GM12892 (cell line): ENCODE measurements at regions not wholly inside any gene's neighbourhood (a gene's known extent, or its start where the extent isn't known, plus 50 kb on each side); places are given as distances from the start of the nearest gene placed in this dataset.
A peak's percentile ranks its signal among the peaks of the same experiment; 100 is the strongest.
"Not testable (repeated sequence)": the region's sequence is repeated elsewhere in the genome, so short reads cannot be mapped to it uniquely, and the experiment has no call there.

Source experiments
- DNase-seq: peaks from one replicate; pipeline ENCODE4 v3.0.0; 2011; ENCODE audit not compliant: insufficient read length
- FAIRE-seq: peaks from 2 replicates; lab custom pipeline; 2011; peaks lifted over from hg19 to GRCh38; lab: Jason Lieb, UNC
- POLR2A ChIP-seq: IDR thresholded peaks from 2 replicates; pipeline ENCODE4 v1.6.1; 2011; ENCODE audit warnings: low read depth, low read length, control low read depth
- POLR2AphosphoS5 ChIP-seq: IDR thresholded peaks from 2 replicates; pipeline ENCODE4 v1.6.1; 2011; ENCODE audit warnings: low read depth, low read length, control low read depth
- TAF1 ChIP-seq: IDR thresholded peaks from 2 replicates; pipeline ENCODE4 v1.6.1; 2011; ENCODE audit warnings: low read depth, mild to moderate bottlenecking, control low read depth, low read length, borderline replicate concordance

GRCh38 chr10:45204954-45205775 is 110.2 kb downstream of the OR13A1 start:
- no peak for FAIRE-seq
- TF ChIP-seq POLR2AphosphoS5 = no peak
- no peak for TF ChIP-seq TAF1
- TF ChIP-seq POLR2A = no peak
- no peak for DNase-seq

DNA sequence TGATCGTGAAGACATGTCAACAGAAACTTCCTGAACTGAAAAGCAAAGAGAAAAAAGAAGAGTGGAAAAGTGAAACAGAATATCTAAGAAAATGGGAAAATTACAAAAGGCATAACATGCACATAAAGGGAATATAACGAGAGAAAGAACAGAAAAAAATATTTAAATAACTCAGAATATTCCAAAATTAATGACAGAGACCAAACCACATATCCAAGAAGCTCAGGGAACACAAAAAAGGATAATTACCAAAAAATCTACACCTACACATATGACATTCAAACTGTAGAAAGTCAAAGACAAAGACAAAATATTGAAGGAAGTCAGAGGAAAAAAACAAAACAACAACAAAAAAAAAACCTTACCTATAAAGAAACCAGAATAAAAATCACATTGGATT is 105.5 kb downstream of the OR13A1 start:
- no peak for TF ChIP-seq POLR2A
- no peak for TF ChIP-seq TAF1
- no peak for TF ChIP-seq POLR2AphosphoS5
- FAIRE-seq (no peak), DNase-seq (no peak)

- TF ChIP-seq POLR2AphosphoS5 = no peak
- TF ChIP-seq TAF1 = no peak
- no peak for TF ChIP-seq POLR2A
- no peak for DNase-seq
- FAIRE-seq = no peak
These were observed 103.8 kb downstream of the OR13A1 start for GRCh38 chr10:45211576-45211975.

DNA sequence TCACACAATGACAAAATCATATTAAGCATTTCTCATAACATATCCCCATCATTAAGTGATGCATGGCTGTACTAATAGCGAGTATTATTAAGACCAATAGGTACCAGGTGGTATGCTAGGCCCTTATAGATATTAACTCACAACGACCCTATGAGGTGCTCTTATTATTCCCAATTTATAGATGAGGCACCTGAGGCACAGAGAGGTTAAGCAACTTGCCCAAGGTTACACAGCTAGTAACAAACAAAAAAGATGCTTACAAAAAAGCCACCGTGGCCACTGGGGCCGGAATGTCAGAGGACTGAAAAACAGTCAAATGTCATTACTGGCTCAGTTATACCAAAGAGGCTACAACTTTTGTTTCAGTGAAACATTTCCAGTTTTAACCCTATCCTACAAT is 96.0 kb downstream of the OR13A1 start:
- DNase-seq = no peak

DNA sequence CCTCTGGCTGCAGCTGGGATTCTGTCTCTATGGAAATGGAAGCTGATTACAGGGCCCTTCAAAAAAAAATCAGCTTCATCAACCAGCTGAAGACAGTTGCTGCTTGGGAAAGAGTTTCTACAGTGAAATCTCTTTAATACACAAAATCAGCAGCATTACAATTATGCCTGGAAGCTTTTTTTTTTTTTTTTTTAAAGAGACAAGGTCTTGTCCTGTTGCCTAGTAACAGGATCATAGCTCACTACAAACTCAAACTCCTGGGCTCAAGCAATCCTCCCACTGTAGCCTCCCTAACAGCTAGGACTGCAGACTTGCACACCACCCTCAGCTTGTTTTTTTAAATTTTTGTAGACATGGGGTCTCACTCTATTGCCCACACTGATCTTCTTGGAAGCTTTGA is 94.5 kb downstream of the OR13A1 start:
- no peak for FAIRE-seq
- TF ChIP-seq POLR2AphosphoS5 (no peak), POLR2A (no peak), TAF1 (no peak)
- no peak for DNase-seq

More for the DNA sequence above, 96.0 kb downstream of the OR13A1 start:
- no peak for FAIRE-seq
- no peak for TF ChIP-seq POLR2AphosphoS5
- no peak for TF ChIP-seq POLR2A
- no peak for TF ChIP-seq TAF1

- TF ChIP-seq POLR2A (no peak), POLR2AphosphoS5 (no peak)
- no peak for DNase-seq
- no peak for FAIRE-seq
These were observed 91.1 kb downstream of the OR13A1 start for GRCh38 chr10:45224219-45224841.

- no peak for DNase-seq
- FAIRE-seq = no peak
- TF ChIP-seq TAF1 (no peak), POLR2A (no peak), POLR2AphosphoS5 (no peak)
These were observed 88.4 kb downstream of the OR13A1 start for GRCh38 chr10:45227042-45227441.

GRCh38 chr10:45227456-45227855 is 88.0 kb downstream of the OR13A1 start:
- DNase-seq (no peak), FAIRE-seq (no peak)
- TF ChIP-seq POLR2A = no peak
- no peak for TF ChIP-seq POLR2AphosphoS5
- TF ChIP-seq TAF1 = no peak

DNA sequence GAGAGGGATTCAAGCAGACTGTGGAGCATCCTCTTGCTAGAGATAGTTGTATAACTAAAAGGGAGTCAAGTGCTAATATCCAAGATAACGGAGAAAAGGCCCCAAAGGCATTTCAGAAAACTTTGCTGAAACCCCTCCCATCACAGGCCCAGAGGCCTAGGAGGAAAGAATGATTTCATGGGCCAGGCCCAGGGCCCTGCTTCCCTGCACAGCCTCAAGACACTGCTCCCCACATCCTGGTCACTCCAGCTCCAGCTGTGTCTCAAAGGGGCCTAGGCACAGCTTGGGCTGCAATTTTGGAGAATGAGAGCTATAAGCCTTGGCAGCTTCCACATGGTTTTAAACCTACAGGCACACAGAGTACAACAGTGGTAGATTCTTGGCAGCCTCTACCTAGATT is 85.6 kb downstream of the OR13A1 start:
- TF ChIP-seq TAF1 = no peak
- no peak for TF ChIP-seq POLR2A
- TF ChIP-seq POLR2AphosphoS5 = no peak
- DNase-seq (no peak), FAIRE-seq (no peak)

DNA sequence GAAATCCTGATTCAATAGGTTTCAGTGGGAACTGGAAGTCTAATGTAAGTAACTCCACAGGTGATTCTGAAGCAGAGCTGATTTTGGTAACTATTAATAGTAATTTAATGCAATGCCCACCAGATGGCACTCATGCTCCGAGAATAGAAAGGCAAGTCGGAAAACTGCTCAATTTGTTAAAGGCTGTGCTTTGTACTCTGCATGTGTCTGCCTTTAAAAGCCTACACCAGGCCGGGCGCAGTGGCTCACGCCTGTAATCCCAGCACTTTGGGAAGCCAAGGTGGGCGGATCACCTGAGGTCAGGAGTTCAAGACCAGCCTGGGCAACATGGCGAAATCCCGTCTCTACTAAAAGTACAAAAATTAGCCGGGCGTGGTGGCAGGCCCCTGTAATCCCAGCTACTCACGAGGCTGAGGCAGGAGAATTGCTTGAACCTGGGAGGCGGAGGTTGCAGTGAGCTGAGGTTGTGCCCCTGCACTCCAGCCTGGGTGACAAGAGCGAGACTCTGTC is 80.1 kb downstream of the OR13A1 start:
- not testable (repeated sequence) for DNase-seq
- FAIRE-seq = peak; percentile 65

DNA sequence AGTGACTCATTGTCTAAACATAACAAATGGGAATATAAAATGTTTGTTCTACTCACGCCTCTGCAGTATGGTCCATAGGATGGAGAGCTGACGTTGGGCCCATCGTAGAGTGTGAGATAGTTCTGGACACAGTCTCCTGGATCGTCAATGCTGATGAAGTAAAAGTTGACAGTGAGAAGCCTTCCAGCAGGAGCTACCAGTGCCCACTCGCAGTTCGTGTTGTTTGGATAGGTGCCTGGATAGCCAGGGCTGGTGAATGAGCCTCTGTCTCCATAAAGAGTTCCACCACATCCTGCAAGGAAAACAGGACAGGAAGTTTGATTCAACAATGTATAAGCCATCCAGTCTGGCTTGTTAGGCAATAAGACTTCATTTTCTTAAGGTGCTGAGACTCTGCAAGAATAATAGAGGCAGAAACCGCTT is 79.6 kb downstream of the OR13A1 start:
- no peak for TF ChIP-seq TAF1
- no peak for TF ChIP-seq POLR2A
- TF ChIP-seq POLR2AphosphoS5 = no peak
- no peak for FAIRE-seq
- DNase-seq = no peak

GRCh38 chr10:45238896-45239295 is 76.5 kb downstream of the OR13A1 start:
- no peak for DNase-seq
- FAIRE-seq = no peak
- TF ChIP-seq TAF1 (no peak), POLR2AphosphoS5 (no peak), POLR2A (no peak)

DNA sequence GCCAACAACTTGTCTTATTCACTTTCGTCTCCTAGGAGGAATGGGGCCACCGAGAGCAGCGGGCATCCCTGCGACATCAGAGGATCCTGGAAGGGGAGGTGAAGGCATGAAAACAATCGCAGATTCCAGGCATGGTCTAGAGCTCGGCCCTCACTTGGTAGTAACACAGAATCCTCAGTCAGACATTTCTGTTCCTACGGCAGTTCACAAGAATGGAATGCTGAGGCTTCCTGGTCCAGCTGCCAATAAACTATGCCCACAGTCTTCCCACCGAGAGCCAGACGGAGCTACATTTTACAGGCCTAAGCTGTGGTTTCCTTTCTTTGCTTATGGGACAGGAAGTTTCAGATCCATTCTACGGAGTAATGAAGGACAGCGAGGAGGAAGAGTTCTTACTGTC is 75.8 kb downstream of the OR13A1 start:
- DNase-seq (no peak), FAIRE-seq (no peak)
- TF ChIP-seq POLR2A (no peak), TAF1 (no peak), POLR2AphosphoS5 (no peak)

GRCh38 chr10:45241865-45242520 is 73.4 kb downstream of the OR13A1 start:
- FAIRE-seq (no peak), DNase-seq (no peak)
- TF ChIP-seq POLR2A = no peak
